ENCODE measurements at regions not wholly inside any gene's neighbourhood (a gene's known extent, or its start where the extent isn't known, plus 50 kb on each side); places are given as distances from the start of the nearest gene placed in this dataset.

- TF ChIP-seq CTCF (IDR thresholded peaks at IDR 0.05) = no peak
- TF ChIP-seq POLR2A (IDR thresholded peaks at IDR 0.05) = no peak
Measured at GRCh38 chr10:57094965-57095364, 733.9 kb upstream of the ZWINT start.
